H9 (cell line): ENCODE measurements at regions not wholly inside any gene's neighbourhood (a gene's known extent, or its start where the extent isn't known, plus 50 kb on each side); places are given as distances from the start of the nearest gene placed in this dataset.

ENCODE experiments used
- DNase-seq: peaks from one replicate; pipeline ENCODE4 v3.0.0-alpha.2; 2017
- H2AFZ ChIP-seq: one replicate; pipeline ENCODE4 v1.6.1; 2013; ENCODE audit warnings: mild to moderate bottlenecking, low read length, control low read depth, moderate library complexity
- H2AK5ac ChIP-seq: 2 replicates; pipeline ENCODE4 v1.6.1; 2013; ENCODE audit warnings: low read length, control low read depth, mixed read lengths; ENCODE audit not compliant: insufficient read length
- H2BK120ac ChIP-seq: one replicate; pipeline ENCODE4 v1.6.1; 2013; ENCODE audit warnings: low read depth, mild to moderate bottlenecking, low read length, control low read depth, inconsistent platforms; ENCODE audit not compliant: poor library complexity, severe bottlenecking
- H2BK12ac ChIP-seq: 2 replicates; pipeline ENCODE4 v1.6.1; 2013; ENCODE audit warnings: low read length, control low read depth, mixed read lengths, low read depth; ENCODE audit not compliant: insufficient read length
- H2BK15ac ChIP-seq: 2 replicates; pipeline ENCODE4 v1.6.1; 2013; ENCODE audit warnings: low read depth, low read length, control low read depth
- H2BK20ac ChIP-seq: one replicate; pipeline ENCODE4 v1.6.1; 2013; ENCODE audit warnings: low read depth, mild to moderate bottlenecking, low read length, control low read depth, inconsistent platforms; ENCODE audit not compliant: poor library complexity, severe bottlenecking
- H2BK5ac ChIP-seq: 2 replicates; pipeline ENCODE4 v1.6.1; 2013; ENCODE audit warnings: low read length, control low read depth, mixed read lengths; ENCODE audit not compliant: insufficient read length
- H3K14ac ChIP-seq: 2 replicates; pipeline ENCODE4 v1.6.1; 2013; ENCODE audit warnings: low read length, control low read depth; ENCODE audit not compliant: insufficient read depth
- H3K18ac ChIP-seq: 2 replicates; pipeline ENCODE4 v1.6.1; 2013; ENCODE audit warnings: low read depth, mild to moderate bottlenecking, mixed read lengths, low read length, control low read depth; ENCODE audit not compliant: insufficient read length
- H3K23ac ChIP-seq: 2 replicates; pipeline ENCODE4 v1.6.1; 2013; ENCODE audit warnings: low read length, control low read depth, mixed read lengths, low read depth; ENCODE audit not compliant: insufficient read length
- H3K23me2 ChIP-seq: 2 replicates; pipeline ENCODE4 v1.6.1; 2013; ENCODE audit warnings: low read depth, mild to moderate bottlenecking, mixed read lengths, low read length, control low read depth; ENCODE audit not compliant: insufficient read length, poor library complexity, severe bottlenecking
- H3K27ac ChIP-seq: 2 replicates; pipeline ENCODE4 v1.5.1; 2013; ENCODE audit warnings: low read length, control low read depth, mixed read lengths, low read depth; ENCODE audit not compliant: insufficient read length
- H3K27me3 ChIP-seq: 2 replicates; pipeline ENCODE4 v1.6.1; 2013; ENCODE audit warnings: low read length, control low read depth, inconsistent platforms; ENCODE audit not compliant: insufficient read depth
- H3K4ac ChIP-seq: 2 replicates; pipeline ENCODE4 v1.6.1; 2013; ENCODE audit warnings: low read depth, mild to moderate bottlenecking, control low read depth, inconsistent platforms, low read length, moderate library complexity
- H3K4me1 ChIP-seq: 2 replicates; pipeline ENCODE4 v1.6.1; 2013; ENCODE audit warnings: low read length, control low read depth, inconsistent platforms; ENCODE audit not compliant: insufficient read depth
- H3K4me2 ChIP-seq: 2 replicates; pipeline ENCODE4 v1.6.1; 2013; ENCODE audit warnings: low read length, control low read depth, mixed read lengths; ENCODE audit not compliant: insufficient read length, insufficient read depth
- H3K56ac ChIP-seq: 2 replicates; pipeline ENCODE4 v1.6.1; 2013; ENCODE audit warnings: low read depth, mild to moderate bottlenecking, mixed read lengths, low read length, control low read depth; ENCODE audit not compliant: insufficient read length
- H3K79me1 ChIP-seq: 2 replicates; pipeline ENCODE4 v1.6.1; 2013; ENCODE audit warnings: low read depth, mild to moderate bottlenecking, moderate library complexity, low read length, control low read depth, inconsistent platforms; ENCODE audit not compliant: insufficient read depth, poor library complexity, severe bottlenecking
- H3K79me2 ChIP-seq: 2 replicates; pipeline ENCODE4 v1.6.1; 2013; ENCODE audit warnings: low read length, control low read depth, inconsistent platforms; ENCODE audit not compliant: insufficient read depth
- H3K9ac ChIP-seq: 2 replicates; pipeline ENCODE4 v1.6.1; 2013; ENCODE audit warnings: low read length, control low read depth, mixed read lengths; ENCODE audit not compliant: insufficient read length; ENCODE audit errors: extremely low read depth
- H3K9me3 ChIP-seq: one replicate; pipeline ENCODE4 v1.6.1; 2013; ENCODE audit warnings: low read depth, low read length, inconsistent platforms; ENCODE audit not compliant: control insufficient read depth
- H3T11ph ChIP-seq: one replicate; pipeline ENCODE4 v1.6.1; 2013; ENCODE audit warnings: mild to moderate bottlenecking, low read length, control low read depth, inconsistent platforms
- H4K20me1 ChIP-seq: one replicate; pipeline ENCODE4 v1.6.1; 2013; ENCODE audit not compliant: control insufficient read depth, insufficient read length, insufficient read depth
- H4K5ac ChIP-seq: 2 replicates; pipeline ENCODE4 v1.6.1; 2013; ENCODE audit warnings: low read depth, mild to moderate bottlenecking, mixed read lengths, low read length, control low read depth; ENCODE audit not compliant: insufficient read length
- H4K8ac ChIP-seq: replicated peaks from 2 replicates; pipeline ENCODE4 v1.6.1; 2013; ENCODE audit warnings: low read length, control low read depth, mixed read lengths, low read depth; ENCODE audit not compliant: insufficient read length
- H4K91ac ChIP-seq: 2 replicates; pipeline ENCODE4 v1.6.1; 2013; ENCODE audit warnings: low read depth, mild to moderate bottlenecking, moderate library complexity, mixed read lengths, low read length, control low read depth; ENCODE audit not compliant: insufficient read length
- H3K27ac Mint-ChIP-seq, 3 experiments: 2 replicates in 2 of 3; 3 replicates in 1 of 3; pipeline ENCODE4 v1.8.0; 2020 to 2021; ENCODE audit warnings: mixed read lengths in 3 of 3, mild to moderate bottlenecking in 1 of 3, moderate library complexity in 1 of 3
- H3K27me3 Mint-ChIP-seq: 2 replicates; pipeline ENCODE4 v1.8.0; 2021; ENCODE audit warnings: low read depth, mild to moderate bottlenecking, moderate library complexity, mixed read lengths
- H3K36me3 Mint-ChIP-seq, 3 experiments: 2 replicates in 2 of 3; 3 replicates in 1 of 3; pipeline ENCODE4 v1.8.0; 2020 to 2021; ENCODE audit warnings: low read depth in 3 of 3, mixed read lengths in 3 of 3; ENCODE audit not compliant: insufficient read depth in 1 of 3
- H3K4me1 Mint-ChIP-seq, 2 experiments: 2 replicates each; pipeline ENCODE4 v1.8.0; 2020; ENCODE audit warnings: mixed read lengths in 2 of 2
- H3K4me3 Mint-ChIP-seq, 2 experiments: 2 replicates in 1 of 2; 3 replicates in 1 of 2; pipeline ENCODE4 v1.8.0; 2020 to 2021; ENCODE audit warnings: mild to moderate bottlenecking in 2 of 2, mixed read lengths in 2 of 2, moderate library complexity in 1 of 2
- H3K9me3 Mint-ChIP-seq, 2 experiments: 2 replicates in 1 of 2; 3 replicates in 1 of 2; pipeline ENCODE4 v1.8.0; 2020; ENCODE audit warnings: mild to moderate bottlenecking in 2 of 2, mixed read lengths in 2 of 2, moderate library complexity in 1 of 2
- CTCF ChIP-seq: fragments of 200-600 bp; sonication (generic); conservative IDR thresholded peaks from 3 replicates; pipeline ENCODE4 v1.8.0; 2021; ENCODE audit warnings: antibody characterized with exemption, mild to moderate bottlenecking
- WGBS: extraction: QIAGEN DNeasy Blood & Tissue Kit; methylation state at CpG from one replicate; pipeline ENCODE4 v1.1.7; 2013; ENCODE audit warnings: missing lambda C conversion rate, low lambda C conversion rate, mixed read lengths; ENCODE audit not compliant: insufficient read length; ENCODE audit errors: extremely low coverage; 5-methylcytosine and 5-hydroxymethylcytosine counted together

- Histone ChIP-seq H2BK20ac (no peak overlapping the region), H3K4me1 (no peaks in the 10 kb centered on the region), H2BK120ac (no peak overlapping the region), H2BK5ac (no peak overlapping the region), H2AK5ac (no peak overlapping the region), H3K4me2 (no peak overlapping the region), H3K9me3 (no peaks in the 10 kb centered on the region), H3T11ph (no peak overlapping the region), H2AFZ (no peak overlapping the region), H3K79me2 (no peaks in the 10 kb centered on the region), H2BK15ac (no peak overlapping the region), H3K23me2 (no peaks in the 10 kb centered on the region), H4K91ac (no peak overlapping the region), H2BK12ac (no peak overlapping the region), H4K20me1 (no peaks in the 10 kb centered on the region), H3K18ac (no peak overlapping the region), H3K27me3 (no peaks in the 10 kb centered on the region), H4K8ac (no peak overlapping the region), H3K9ac (no peak overlapping the region), H3K27ac (no peak overlapping the region), H3K4ac (no peak overlapping the region), H3K56ac (no peak overlapping the region), H4K5ac (no peak overlapping the region), H3K23ac (no peak overlapping the region), H3K14ac (no peak overlapping the region), H3K79me1 (no peaks in the 10 kb centered on the region)
- no peaks in the 10 kb centered on the region for H3K4me1 Mint-ChIP-seq
- H3K27ac Mint-ChIP-seq = no peak overlapping the region
- H3K36me3 Mint-ChIP-seq = no peaks in the 10 kb centered on the region
- H3K9me3 Mint-ChIP-seq = no peaks in the 10 kb centered on the region; a peak in 2 of 5 replicates
- no CpG with 5 or more reads among the region's 5 CpGs for WGBS
- TF ChIP-seq CTCF = no peak
- H3K27me3 Mint-ChIP-seq = peaks cover 4% of the 10 kb centered on the region
- no peak overlapping the region for H3K4me3 Mint-ChIP-seq
- DNase-seq = no peak
Observed at GRCh38 chr2:239574054-239574433, 173.2 kb upstream of the HDAC4 start.
